Activated CD8-positive, alpha-beta T cell treated with anti-CD3 and anti-CD28 coated beads for 36 hours (primary cell): ENCODE measurements at regions not wholly inside any gene's neighbourhood (a gene's known extent, or its start where the extent isn't known, plus 50 kb on each side); places are given as distances from the start of the nearest gene placed in this dataset.

ENCODE experiments used
- ATAC-seq: fragments of 200-7000 bp; cut with Tn5 transposase; one replicate; pipeline ENCODE4 v1.10.0; 2021; ENCODE audit warnings: mild to moderate bottlenecking, moderate library complexity
- CTCF ChIA-PET: fragments of 350-600 bp; sonication (Branson Sonifier 250); formaldehyde crosslinking; loops from one replicate; lab custom pipeline; 2021; ENCODE audit warnings: antibody characterized with exemption; lab: Charles Lee
- POLR2A ChIA-PET: fragments of 350-600 bp; sonication (Branson Sonifier 250); formaldehyde crosslinking; loops from one replicate; lab custom pipeline; 2021; ENCODE audit warnings: antibody characterized with exemption; lab: Charles Lee
- DNase-seq: peaks from one replicate; pipeline ENCODE4 v3.0.0-alpha.2; 2020
- H3K27ac Mint-ChIP-seq: one replicate; pipeline ENCODE4 v1.8.0; 2021; ENCODE audit warnings: mild to moderate bottlenecking, mixed read lengths
- H3K27me3 Mint-ChIP-seq: one replicate; pipeline ENCODE4 v1.8.0; 2021; ENCODE audit warnings: mixed read lengths
- H3K36me3 Mint-ChIP-seq: one replicate; pipeline ENCODE4 v1.8.0; 2021; ENCODE audit warnings: low read depth, mixed read lengths
- H3K4me1 Mint-ChIP-seq: one replicate; pipeline ENCODE4 v1.8.0; 2021; ENCODE audit warnings: low read depth, mixed read lengths
- H3K4me3 Mint-ChIP-seq: one replicate; pipeline ENCODE4 v1.8.0; 2021; ENCODE audit warnings: mild to moderate bottlenecking, moderate library complexity, mixed read lengths
- H3K9me3 Mint-ChIP-seq: one replicate; pipeline ENCODE4 v1.8.0; 2021; ENCODE audit warnings: mixed read lengths
- intact Hi-C: fragments of 100-400 bp; cut with micrococcal nuclease; formaldehyde crosslinking; loops from one replicate; pipeline ENCODE4 v1.10.0; 2022
- TF ChIP-seq, protein P1 (sequence below): fragments of 200-600 bp; IDR thresholded peaks from one replicate; pipeline ENCODE4 v1.8.0; 2022; ENCODE audit warnings: antibody characterized with exemption, mild to moderate bottlenecking

DNA sequence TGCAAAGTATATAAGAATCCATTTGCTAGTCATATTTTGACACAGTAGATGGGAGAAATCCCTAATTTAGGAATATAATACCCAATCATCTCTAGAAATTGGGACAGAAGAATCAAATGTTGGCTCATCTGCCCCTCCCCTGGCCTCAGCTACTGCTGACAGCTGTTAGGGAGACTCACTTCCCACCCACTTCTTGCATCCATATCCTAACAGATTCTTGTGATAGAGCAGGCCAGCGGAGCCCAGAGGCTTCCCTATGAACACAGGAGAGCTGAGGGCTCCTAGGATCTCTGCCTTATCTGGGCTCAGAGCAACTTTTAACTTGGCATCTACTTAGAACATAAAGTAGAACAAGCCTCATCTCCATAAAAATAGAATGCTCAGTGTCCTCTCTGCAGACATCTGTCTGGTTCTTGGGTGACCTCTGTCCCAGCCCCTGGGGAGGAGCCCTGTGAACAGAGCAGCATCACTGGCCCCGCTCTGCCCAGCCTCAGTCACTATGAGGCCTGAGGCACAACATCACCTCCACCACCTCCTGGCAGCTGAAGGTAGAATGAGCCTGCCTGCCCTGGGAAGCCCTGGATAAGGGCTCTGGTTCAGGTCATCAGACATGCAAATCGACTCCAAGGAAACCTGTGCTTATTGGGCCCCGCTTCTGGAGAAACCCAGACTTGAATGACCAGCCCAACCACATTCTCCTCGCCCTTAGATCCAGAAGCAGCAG, 229.7 kb downstream of the ANKRD36B start:
- H3K9me3 Mint-ChIP-seq: no peaks in the 10 kb centered on the region
- no peaks in the 10 kb centered on the region for H3K36me3 Mint-ChIP-seq
- no peak for DNase-seq
- POLR2A ChIA-PET: no interaction called here
- CTCF ChIA-PET: no interaction called here
- H3K4me3 Mint-ChIP-seq: no peak overlapping the region
- intact Hi-C loops: no loop called here
- ATAC-seq: no peak
- H3K4me1 Mint-ChIP-seq: no peaks in the 10 kb centered on the region
- H3K27ac Mint-ChIP-seq: no peak overlapping the region
- TF ChIP-seq, protein P1, sequence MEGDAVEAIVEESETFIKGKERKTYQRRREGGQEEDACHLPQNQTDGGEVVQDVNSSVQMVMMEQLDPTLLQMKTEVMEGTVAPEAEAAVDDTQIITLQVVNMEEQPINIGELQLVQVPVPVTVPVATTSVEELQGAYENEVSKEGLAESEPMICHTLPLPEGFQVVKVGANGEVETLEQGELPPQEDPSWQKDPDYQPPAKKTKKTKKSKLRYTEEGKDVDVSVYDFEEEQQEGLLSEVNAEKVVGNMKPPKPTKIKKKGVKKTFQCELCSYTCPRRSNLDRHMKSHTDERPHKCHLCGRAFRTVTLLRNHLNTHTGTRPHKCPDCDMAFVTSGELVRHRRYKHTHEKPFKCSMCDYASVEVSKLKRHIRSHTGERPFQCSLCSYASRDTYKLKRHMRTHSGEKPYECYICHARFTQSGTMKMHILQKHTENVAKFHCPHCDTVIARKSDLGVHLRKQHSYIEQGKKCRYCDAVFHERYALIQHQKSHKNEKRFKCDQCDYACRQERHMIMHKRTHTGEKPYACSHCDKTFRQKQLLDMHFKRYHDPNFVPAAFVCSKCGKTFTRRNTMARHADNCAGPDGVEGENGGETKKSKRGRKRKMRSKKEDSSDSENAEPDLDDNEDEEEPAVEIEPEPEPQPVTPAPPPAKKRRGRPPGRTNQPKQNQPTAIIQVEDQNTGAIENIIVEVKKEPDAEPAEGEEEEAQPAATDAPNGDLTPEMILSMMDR: no peak
- peaks cover 5% of the 10 kb centered on the region for H3K27me3 Mint-ChIP-seq

DNA sequence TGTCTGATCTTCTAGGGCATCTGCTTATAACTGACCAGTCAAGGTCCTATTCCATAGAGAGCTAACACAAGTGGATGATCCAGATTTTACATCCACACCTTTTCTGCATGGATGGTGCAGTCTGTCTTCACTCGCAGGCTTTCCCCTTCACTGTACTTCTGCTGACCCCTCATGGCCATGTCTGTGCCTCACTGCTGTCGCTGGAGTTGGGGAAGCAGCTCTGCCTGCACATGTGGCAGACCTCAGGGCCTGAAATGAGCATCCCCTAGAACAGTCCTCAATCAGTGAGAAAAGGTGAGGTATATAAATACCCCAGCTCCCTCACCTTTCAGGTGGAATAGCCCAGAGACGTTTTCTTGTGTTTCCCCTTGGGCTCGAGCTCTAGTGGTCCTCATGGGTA, 233.8 kb downstream of the ANKRD36B start:
- H3K36me3 Mint-ChIP-seq: no peaks in the 10 kb centered on the region
- ChIA-PET POLR2A (no interaction called here), CTCF (no interaction called here)
- intact Hi-C loops: no loop called here
- ATAC-seq (no peak), DNase-seq (no peak)
- no peaks in the 10 kb centered on the region for H3K9me3 Mint-ChIP-seq
- TF ChIP-seq, protein P1: no peak
- no peak overlapping the region for H3K27ac Mint-ChIP-seq
- H3K4me3 Mint-ChIP-seq: no peak overlapping the region
- no peaks in the 10 kb centered on the region for H3K4me1 Mint-ChIP-seq
- H3K27me3 Mint-ChIP-seq: peaks cover 19% of the 10 kb centered on the region

DNA sequence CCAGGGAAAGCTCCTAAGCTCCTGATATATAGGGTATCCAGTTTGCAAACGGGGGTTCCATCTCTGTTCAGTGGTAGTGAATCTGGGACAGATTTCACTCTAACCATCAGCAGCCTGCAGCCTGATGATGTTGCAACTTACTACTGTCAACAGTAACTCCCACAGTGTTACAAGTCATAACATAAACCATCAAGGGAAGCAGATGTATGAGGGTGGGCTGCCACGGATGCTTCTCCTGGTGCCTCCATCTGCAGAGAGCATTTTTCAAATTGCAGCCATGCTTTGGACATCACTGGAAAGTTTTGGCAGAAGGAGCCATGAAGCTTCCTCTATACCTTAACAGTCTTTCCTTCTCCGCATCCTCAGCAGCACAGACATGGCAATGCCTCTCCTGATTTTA, 234.5 kb downstream of the ANKRD36B start:
- no peaks in the 10 kb centered on the region for H3K9me3 Mint-ChIP-seq
- CTCF ChIA-PET: no interaction called here
- POLR2A ChIA-PET: no interaction called here
- ATAC-seq (no peak), DNase-seq (no peak)
- H3K4me3 Mint-ChIP-seq: no peak overlapping the region
- H3K27me3 Mint-ChIP-seq: peaks cover 19% of the 10 kb centered on the region
- H3K36me3 Mint-ChIP-seq: no peaks in the 10 kb centered on the region
- H3K27ac Mint-ChIP-seq: no peak overlapping the region
- TF ChIP-seq, protein P1: no peak
- intact Hi-C loops: no loop called here
- no peaks in the 10 kb centered on the region for H3K4me1 Mint-ChIP-seq

DNA sequence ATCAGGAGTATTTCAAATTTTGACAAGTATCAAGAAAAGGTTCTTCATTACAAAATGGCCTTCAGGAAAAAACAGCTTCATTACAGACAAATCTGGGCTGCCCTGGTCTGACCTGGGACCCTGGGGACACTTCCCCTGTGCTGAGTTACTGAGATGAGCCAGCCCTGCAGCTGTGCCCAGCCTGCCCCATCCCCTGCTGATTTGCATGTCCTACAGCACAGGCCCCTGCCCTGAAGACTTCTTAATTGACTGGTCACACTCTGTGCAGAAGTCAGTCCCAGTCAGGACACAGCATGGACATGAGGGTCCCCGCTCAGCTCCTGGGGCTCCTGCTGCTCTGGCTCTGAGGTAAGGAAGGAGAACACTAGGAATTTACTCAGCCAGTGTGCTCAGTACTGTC, 235.1 kb downstream of the ANKRD36B start:
- no peaks in the 10 kb centered on the region for H3K36me3 Mint-ChIP-seq

DNA sequence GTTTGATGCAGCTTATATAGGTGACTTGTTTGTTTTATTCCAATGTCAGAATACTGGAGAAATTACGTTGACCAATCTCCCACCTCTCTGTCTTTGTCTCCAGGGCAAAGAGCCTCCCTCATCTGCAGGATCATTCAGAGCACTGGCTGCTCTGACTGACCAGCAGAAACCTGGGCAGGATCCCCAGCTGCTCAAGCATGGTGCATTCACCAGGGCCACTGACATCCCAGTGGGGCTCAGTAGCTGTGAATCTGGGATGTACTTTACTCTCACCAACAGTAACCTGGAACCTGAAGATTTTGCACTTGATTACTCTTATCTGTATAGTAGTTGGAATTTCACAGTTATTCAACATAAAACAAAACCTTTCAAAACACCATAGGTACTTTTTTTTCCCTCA, 235.9 kb downstream of the ANKRD36 start:
- no peaks in the 10 kb centered on the region for H3K9me3 Mint-ChIP-seq
- ATAC-seq: no peak

More for the DNA sequence above, 235.1 kb downstream of the ANKRD36B start:
- TF ChIP-seq, protein P1: no peak
- DNase-seq (no peak), ATAC-seq (no peak)
- H3K27me3 Mint-ChIP-seq: peaks cover 19% of the 10 kb centered on the region
- POLR2A ChIA-PET: no interaction called here
- CTCF ChIA-PET: no interaction called here
- intact Hi-C loops: no loop called here
- H3K4me3 Mint-ChIP-seq: no peak overlapping the region
- no peaks in the 10 kb centered on the region for H3K4me1 Mint-ChIP-seq
- H3K27ac Mint-ChIP-seq: no peak overlapping the region
- no peaks in the 10 kb centered on the region for H3K9me3 Mint-ChIP-seq

More for the DNA sequence above, 235.9 kb downstream of the ANKRD36 start:
- POLR2A ChIA-PET: no interaction called here
- Mint-ChIP-seq H3K4me1 (no peaks in the 10 kb centered on the region), H3K4me3 (no peak overlapping the region), H3K36me3 (no peaks in the 10 kb centered on the region), H3K27me3 (peaks cover 14% of the 10 kb centered on the region), H3K27ac (no peak overlapping the region)
- CTCF ChIA-PET: no interaction called here
- TF ChIP-seq, protein P1: no peak
- no peak for DNase-seq
- intact Hi-C loops: no loop called here
